GM21717 (cell line): ENCODE measurements at regions not wholly inside any gene's neighbourhood (a gene's known extent, or its start where the extent isn't known, plus 50 kb on each side); places are given as distances from the start of the nearest gene placed in this dataset.

Source experiments
- ATAC-seq: cut with Tn5 transposase; IDR thresholded peaks from one replicate; pipeline ENCODE4 v1.9.1; 2021; ENCODE audit warnings: mild to moderate bottlenecking, moderate library complexity; ENCODE audit not compliant: unreplicated experiment

- ATAC-seq, result no peak
These were observed 520.4 kb downstream of the BCOR start for GRCh38 chrX:39577206-39577984.

GRCh38 chrX:39577985-39578869 lies 519.5 kb downstream of the BCOR start:
- peak; percentile 94 for ATAC-seq

GRCh38 chrX:39580043-39580442 lies 517.7 kb downstream of the BCOR start:
- no peak for ATAC-seq

GRCh38 chrX:39581411-39581810 lies 516.3 kb downstream of the BCOR start:
- ATAC-seq, result no peak

- no peak for ATAC-seq
These were observed 515.7 kb downstream of the BCOR start for GRCh38 chrX:39582091-39582490.

- ATAC-seq, result no peak
These were observed 514.8 kb downstream of the BCOR start for GRCh38 chrX:39582976-39583375.

- no peak for ATAC-seq
These were observed 511.9 kb downstream of the BCOR start for GRCh38 chrX:39585808-39586207.

- no peak for ATAC-seq
These were observed 511.4 kb downstream of the BCOR start for GRCh38 chrX:39586359-39586758.

GRCh38 chrX:39591099-39591498 lies 506.7 kb downstream of the BCOR start:
- ATAC-seq, result no peak

GRCh38 chrX:39592776-39593175 lies 505.0 kb downstream of the BCOR start:
- no peak for ATAC-seq

- ATAC-seq, result no peak
These were observed 501.8 kb downstream of the BCOR start for GRCh38 chrX:39595977-39596376.

- ATAC-seq, result no peak
These were observed 501.3 kb downstream of the BCOR start for GRCh38 chrX:39596437-39596836.

- ATAC-seq, result no peak
These were observed 498.4 kb downstream of the BCOR start for GRCh38 chrX:39599339-39599738.

- ATAC-seq, result no peak
These were observed 497.5 kb downstream of the BCOR start for GRCh38 chrX:39600222-39600621.

GRCh38 chrX:39601231-39602177 lies 496.3 kb downstream of the BCOR start:
- no peak for ATAC-seq

GRCh38 chrX:39602195-39602594 lies 495.6 kb downstream of the BCOR start:
- no peak for ATAC-seq

GRCh38 chrX:39603230-39603629 lies 494.5 kb downstream of the BCOR start:
- no peak for ATAC-seq

GRCh38 chrX:39605183-39605582 lies 492.6 kb downstream of the BCOR start:
- no peak for ATAC-seq

GRCh38 chrX:39605866-39606265 lies 491.9 kb downstream of the BCOR start:
- no peak for ATAC-seq

GRCh38 chrX:39609941-39610340 lies 487.8 kb downstream of the BCOR start:
- ATAC-seq, result no peak

GRCh38 chrX:39611468-39611867 lies 486.3 kb downstream of the BCOR start:
- no peak for ATAC-seq
